ENCODE measurements at regions not wholly inside any gene's neighbourhood (a gene's known extent, or its start where the extent isn't known, plus 50 kb on each side); places are given as distances from the start of the nearest gene placed in this dataset.

GRCh38 chr3:111246967-111247760, 175.5 kb downstream of the NECTIN3 start (continued):
- TF ChIP-seq IRF9 (tag; IDR thresholded peaks at IDR 0.05) (no peak), MLLT1 (IDR thresholded peaks at IDR 0.05) (no peak), ZBTB40 (IDR thresholded peaks at IDR 0.05) (no peak), ZBTB40 (CRISPR knock-in tag; IDR thresholded peaks at IDR 0.05) (no peak), ZNF232 (CRISPR knock-in tag; IDR thresholded peaks at IDR 0.05) (no peak), TCFL5 (CRISPR knock-in tag; conservative IDR thresholded peaks at IDR 0.05) (no peak), ZNF740 (CRISPR knock-in tag; IDR thresholded peaks at IDR 0.05) (no peak), ZNF740 (tag; IDR thresholded peaks at IDR 0.05) (no peak), NKRF (IDR thresholded peaks at IDR 0.05; ENCODE audit: borderline replicate concordance) (no peak), FOXK1 (CRISPR knock-in tag; IDR thresholded peaks at IDR 0.05; ENCODE audit: borderline replicate concordance) (no peak)
